ENCODE measurements at regions not wholly inside any gene's neighbourhood (a gene's known extent, or its start where the extent isn't known, plus 50 kb on each side); places are given as distances from the start of the nearest gene placed in this dataset.
A peak's percentile ranks its signal among the peaks of the same experiment; 100 is the strongest.

DNA sequence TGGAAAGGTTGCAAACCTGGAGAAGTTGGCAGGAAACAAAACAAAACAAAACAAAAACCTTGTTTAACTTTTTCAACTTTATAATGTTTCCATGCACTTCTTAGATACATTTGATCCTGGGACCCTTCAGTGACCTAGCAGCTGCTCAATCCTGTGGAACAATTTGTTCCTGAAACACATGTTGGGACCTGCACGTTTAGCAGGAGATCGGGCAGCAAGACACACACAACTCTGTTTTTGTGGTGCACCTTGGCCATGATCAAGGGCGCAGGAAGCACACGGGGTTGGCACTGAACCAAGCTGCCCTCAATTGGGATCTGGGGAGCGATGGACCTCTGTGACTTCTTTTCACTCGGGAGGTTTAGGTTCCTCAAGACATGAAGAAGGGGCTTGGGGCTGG lies 268.7 kb downstream of the LOXHD1 start:
- DNase-seq, result no peak

DNA sequence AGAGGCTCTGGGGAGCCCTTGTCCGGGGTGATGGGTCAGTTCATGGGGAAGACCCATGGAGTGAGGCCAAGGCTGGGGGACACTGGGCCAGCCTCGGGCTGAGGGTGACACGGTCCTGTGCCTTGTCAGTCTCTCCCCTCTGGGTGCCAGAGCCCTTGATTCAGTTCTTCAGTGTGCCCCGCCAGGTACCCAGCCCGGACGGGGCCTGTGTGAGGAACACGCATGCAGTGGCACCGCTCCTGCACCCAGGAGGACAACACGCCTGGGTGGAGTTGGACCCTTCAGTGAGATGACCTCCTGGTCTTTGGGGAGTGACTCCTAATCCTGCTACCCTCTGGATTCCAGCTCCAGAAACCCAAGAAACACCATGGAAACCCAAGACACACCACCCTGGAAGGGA lies 264.4 kb downstream of the LOXHD1 start:
- no peak for DNase-seq

DNA sequence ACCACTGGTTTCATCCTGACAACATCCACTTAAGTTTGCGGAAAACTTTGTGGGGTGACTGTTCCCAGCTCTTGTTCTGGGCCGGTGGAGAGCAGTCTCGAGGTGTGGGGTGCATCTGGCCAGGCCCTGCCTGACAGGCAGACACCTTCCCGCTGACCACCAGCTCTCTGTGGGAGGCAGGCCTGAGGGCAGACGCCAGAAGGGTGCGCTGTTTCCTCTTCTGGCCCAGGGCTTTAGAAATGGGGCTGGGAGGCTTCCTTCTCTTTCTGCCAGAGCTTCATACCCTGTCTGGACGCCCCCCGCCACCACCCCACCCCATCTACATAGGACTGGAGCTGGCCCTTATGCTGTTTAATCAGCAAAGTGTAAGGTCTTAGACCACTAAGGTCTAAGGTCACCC lies 263.8 kb downstream of the LOXHD1 start:
- no peak for DNase-seq

DNA sequence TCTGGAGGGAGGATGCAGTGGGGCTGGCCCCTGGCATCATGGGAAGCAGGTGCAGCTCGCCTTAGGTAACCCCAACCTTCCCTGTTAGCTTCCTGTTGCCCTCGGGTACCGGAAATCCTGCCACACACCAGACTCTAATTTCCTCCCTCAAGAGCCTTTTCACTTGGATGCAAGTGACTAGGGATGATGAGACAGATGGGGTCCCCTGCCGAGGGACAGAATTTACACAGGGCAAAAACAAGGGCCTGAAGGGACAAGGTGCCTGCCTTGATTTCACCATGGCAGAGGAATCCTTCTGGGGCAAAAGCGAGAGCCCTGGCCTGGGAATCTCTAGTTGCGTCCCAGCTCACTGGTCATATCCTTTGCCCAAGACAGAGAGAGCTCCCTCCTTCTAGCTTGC lies 263.1 kb downstream of the LOXHD1 start:
- no peak for DNase-seq

DNA sequence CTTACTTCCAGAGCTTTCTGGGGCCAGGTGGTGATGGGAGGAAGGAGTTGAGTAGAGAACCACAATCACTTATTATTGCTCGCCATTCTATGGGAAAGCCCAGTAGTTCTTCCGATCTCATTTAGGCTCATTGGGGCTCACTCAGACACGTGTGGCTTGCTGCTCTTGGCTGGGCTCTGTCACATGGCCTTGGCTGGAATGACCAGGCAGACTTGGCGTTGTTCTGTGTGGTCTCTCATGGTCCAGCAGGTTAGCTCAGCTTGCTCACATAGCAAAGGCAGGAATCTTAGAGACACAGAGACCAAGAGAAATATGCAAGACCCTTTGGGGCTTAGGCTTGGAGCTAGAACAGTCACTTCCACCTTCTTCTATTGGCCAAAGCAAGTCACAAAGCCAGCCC lies 261.2 kb downstream of the LOXHD1 start:
- no peak for DNase-seq

DNA sequence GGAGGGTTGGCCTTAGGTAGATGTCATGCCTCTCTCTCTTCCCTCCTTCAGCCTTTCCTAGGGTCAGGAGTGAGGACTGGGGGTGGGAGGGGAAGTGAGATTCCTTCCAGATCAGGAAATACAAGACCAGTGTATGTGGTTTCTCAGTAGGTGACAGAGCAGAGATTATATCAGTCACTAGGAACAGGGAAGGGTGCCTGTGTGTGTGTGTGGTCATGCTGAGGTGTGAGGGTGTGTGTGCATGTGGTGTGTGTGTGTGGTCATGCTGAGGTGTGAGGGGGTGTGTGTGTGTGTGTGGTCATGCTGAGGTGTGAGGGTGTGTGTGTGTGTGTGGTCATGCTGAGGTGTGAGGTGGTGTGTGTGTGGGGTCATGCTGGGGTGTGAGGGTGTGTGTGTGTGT lies 259.8 kb downstream of the LOXHD1 start:
- DNase-seq, result no peak

DNA sequence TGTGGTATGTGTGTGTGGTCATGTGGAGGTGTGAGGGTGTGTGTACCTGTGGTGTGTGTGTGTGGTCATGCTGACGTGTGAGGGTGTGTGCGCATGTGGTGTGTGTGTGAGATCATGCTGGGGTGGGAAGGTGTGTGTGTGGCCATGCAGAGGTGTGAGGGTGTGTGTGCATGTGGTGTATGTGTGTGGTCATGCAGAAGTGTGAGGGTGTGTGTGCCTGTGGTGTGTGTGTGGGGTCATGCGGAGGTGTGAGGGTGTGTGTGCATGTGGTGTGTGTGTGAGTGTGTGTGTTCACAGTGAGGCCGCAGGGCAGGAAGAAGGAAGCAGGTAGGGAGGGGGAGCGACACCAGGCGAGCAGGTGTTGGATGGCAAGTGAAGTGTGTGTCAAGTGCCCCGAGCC lies 259.0 kb downstream of the LOXHD1 start:
- DNase-seq, result no peak

DNA sequence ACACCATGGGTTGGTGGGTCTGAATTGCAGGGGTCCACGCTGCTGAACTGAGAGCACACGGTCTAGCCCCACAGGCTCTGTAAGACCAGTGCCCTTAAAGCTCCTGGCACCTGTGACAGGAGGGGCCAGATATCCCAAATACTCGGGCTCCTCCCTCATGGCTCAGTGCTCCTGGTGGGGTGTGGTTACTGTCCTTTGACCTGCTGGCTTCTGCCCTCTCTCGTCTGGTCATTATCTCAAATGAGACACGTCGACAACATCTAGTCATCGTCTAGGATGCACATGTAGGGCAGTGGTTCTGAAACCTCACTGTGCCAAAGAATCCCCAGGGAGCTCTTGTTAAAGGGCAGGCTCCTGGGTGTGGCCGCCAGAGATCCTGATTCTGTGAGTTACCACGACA lies 258.4 kb downstream of the LOXHD1 start:
- no peak for DNase-seq

DNA sequence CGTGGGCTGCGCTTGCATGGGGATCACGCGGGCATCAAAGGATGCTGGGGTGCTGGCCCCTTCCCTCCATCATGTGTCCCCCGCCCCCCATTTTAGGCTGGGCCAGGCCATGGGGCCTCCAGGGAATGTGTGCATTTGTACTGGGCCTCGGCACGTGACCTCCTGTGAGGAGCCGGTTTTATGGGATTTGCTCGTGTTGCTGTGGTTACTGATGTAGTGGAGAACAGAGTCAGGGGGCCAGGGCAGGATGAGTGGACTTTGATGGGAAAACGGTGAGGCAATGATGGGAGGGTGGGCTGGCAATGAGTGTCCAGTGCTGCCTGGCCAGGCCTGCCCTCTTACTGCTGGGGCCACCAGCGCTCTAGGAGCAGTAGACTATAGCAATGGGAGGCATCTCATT lies 257.7 kb downstream of the LOXHD1 start:
- no peak for DNase-seq

DNA sequence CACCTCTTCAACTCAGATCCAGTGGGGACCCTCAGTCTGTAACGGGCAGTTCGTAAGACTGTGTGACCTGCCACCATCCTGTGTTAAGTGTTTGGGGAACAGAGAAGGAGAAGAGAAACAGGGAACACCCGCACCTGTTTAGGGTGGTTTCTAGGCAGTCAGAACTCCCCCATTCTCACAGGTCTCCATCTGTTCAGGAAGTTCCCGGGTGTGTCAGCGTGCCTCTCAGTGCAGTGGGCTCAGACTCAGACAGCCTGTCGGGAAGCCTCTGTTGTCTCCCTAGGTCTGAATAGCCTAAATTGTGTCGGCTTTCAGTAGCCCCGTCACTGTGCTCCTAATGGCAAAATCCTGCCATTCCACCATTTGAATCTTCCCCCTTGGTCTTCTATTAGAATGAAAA lies 256.6 kb downstream of the LOXHD1 start:
- DNase-seq, result no peak

DNA sequence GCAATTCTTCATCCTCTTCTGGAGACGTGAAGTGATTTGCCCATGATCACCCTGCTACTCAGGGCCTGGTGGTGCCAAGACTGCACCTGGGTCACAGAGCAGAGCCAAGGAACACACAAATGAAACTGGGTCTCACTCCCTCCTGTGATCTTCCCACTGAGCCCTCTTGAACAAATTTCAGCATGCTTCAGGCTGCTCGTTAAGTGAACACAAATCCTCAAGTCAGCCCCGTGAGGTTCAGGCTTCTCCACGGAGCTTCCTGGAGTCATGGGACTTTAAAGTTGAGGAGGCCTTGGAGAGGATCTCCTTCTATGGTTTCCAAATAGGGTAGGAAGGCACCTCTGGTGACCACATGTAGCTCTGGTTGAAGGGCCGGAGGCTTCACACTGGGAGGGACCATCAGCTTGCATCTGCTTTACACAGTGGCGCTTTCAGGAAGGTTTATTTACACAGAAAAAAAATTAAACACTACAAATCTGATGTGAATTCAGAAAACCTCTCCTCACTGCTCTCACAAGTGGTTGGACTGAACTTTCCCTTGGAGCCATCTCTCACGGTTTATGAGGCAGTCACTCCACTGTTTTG lies 255.4 kb downstream of the LOXHD1 start:
- DNase-seq, result no peak

DNA sequence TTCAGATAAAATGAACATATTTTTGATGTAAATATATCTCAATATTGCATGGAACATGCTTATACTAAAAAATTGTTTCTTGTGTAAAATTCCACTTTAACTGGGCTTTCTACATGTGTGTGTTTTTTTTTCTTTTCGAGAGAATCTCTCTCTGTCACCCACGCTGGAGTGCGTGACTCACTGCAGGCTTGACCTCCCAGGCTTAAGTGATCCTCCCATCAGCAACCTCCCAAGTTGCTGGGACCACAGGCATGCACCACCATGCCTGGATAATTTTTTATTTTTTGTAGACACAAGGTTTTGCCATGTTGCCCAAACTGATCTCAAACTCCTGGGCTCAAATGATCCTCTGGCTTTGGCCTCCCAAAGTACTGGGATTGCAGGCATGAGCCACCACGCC lies 254.6 kb downstream of the LOXHD1 start:
- DNase-seq, result no peak

DNA sequence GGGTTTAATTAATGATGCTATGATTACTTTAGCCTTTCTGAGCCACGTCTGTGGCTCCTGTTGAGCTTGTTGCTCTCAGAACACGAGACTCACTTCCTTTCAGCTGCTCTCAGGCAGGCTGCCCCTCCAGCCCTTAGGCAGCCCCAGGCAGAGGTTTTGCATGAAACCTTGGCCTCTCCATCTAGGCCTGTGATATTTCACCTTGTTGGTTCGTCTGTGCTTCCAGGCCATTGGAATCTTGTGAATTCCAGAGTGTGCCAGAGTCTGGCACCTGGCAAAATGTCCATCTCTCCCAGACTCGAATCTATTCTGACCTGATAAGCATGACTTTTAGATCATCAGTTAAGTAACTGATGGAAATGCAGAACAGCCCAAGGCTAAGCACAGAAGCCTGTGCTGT lies 254.1 kb downstream of the LOXHD1 start:
- DNase-seq, result no peak

DNA sequence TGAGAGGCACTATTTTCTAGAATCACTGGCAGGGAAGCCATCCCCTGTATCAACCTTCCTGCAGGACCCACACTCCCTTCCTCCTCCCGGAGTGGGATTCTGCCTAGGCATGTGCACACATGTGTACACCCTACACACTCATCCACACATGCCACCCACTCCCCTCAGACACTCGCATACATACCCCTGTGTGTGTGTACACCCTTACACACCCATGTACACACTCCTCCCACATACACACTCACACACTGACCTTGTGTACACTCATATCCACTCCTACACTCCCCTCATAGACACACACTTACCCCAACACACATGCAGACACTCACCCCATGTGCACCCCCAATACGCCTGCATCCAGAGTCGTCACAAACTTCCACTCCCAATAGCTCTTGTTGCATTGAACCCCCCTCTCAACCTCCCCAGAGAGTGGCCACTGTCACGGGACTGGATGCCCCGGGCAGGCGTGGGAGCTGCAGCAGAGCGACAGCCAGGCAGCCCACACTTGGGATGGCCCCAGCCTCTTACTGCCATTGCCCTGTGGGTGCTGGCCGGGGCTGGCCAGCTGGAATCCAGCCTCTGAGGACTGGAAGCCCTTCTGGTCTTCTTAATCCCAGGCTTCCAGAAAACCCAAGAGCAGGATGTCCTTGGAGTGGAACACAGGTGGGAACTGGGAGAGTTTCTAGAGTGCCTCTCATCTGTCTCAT lies 251.0 kb downstream of the LOXHD1 start:
- no peak for DNase-seq

DNA sequence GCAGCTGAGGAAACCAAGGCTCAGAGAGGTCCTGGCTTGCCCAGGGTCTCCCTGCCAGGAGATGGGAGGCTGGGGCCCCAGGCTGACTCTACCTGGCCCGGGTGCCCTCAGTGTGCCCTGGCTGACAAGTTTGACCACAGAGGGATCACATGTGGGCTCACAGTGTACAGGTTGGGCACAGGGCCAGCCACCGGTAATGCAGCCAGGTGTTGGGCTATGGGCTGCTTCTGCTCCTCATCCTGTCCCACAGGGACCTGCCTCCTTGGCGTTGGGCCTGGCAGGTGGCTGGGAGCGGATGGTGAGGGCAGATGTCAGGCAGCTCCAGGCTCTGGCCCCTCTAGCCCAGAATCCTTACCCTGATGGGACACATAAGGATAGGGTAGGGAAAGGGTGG lies 250.5 kb downstream of the LOXHD1 start:
- no peak for DNase-seq

DNA sequence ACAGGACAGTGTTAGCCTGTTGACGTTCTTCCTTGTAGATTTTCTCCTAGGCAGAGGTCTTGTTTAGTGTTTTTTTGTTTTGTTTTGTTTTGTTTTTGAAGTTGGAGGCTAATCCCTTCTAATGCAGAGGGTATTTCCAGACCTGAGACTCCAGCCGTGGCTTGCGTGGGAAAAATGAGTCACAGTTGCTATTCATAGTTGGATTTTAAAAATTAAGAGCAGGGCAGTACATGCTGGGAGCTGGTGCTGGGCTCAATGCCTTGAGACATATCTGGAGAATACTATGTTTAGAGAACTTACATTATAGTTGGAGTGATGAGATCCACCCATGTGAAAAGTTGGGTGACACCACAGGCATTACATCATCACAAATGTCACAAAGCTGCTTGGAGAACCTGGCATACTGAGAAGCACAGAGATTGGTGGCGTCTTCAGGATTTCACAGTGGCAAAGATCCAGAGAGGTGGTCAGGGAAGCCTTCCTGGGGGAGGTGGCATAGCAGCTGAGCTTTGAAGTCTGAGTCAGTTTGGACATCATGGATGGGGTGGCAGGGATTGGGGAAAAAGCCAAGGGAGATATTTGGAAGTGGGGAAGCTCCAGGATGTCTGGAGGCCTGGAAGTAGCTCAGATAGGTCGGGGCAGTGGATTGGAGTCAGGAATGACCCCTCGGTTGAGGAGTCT lies 249.4 kb downstream of the LOXHD1 start:
- no peak for DNase-seq

DNA sequence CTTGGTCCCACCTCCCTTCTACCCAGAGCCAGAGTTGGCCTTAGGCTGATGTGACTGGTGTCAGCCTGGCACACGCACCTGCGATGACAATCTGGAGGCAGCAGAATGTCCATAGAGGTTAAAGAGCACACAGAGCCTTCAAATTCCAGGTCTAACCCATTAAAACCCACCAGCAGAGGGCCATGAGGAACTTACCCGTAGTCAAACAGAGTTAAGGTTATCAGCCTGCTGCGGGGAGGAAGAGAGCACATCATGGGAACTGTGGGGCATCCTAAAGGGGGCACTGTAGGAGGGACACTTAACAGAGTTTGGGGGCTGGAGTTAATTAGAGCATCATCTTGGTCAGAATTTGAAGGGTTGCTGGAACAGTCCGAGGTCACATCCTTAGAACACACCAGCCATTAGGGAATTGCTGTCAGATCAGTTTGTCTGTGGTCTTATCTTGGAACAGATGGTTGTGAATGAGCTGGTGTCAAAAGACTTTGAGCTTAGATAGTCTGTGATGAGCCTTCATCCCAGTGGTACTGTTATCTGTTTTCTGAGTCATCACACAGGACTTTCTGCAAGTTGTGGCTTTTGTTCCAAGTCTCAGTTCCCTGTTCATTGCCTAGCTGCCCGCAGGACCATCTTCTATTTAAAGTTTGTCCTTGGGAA lies 248.6 kb downstream of the LOXHD1 start:
- peak; percentile 76 for DNase-seq

DNA sequence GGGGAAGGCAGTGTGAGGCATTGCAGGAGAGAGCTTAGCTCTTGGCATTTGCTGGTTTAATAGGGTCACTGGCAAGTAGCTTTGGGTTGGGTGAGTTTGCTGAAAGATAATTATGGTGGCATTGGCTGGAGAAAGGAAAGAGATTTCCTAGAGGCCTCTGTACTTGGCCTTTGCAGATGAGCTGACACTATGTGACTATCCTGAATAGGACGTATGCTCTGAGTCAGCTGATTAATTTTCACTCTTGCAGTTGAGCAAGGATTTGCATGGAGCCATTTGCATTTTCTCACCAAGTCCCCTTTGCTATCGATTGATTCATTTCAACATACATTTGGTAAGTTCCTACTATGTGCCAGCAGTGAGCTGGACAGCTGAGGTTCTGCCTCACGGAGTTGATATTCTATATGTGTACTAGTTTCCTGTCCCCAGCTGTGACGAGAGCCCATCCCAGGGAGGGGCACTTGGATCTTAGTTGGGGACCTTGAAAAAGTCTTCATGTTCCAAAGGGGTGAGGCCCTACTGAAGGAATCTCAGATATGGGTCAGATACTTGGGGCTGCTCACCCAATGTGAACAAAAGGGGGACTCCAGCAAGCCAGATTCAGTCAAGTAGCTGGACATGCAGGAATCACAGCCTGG lies 245.7 kb downstream of the LOXHD1 start:
- no peak for DNase-seq

DNA sequence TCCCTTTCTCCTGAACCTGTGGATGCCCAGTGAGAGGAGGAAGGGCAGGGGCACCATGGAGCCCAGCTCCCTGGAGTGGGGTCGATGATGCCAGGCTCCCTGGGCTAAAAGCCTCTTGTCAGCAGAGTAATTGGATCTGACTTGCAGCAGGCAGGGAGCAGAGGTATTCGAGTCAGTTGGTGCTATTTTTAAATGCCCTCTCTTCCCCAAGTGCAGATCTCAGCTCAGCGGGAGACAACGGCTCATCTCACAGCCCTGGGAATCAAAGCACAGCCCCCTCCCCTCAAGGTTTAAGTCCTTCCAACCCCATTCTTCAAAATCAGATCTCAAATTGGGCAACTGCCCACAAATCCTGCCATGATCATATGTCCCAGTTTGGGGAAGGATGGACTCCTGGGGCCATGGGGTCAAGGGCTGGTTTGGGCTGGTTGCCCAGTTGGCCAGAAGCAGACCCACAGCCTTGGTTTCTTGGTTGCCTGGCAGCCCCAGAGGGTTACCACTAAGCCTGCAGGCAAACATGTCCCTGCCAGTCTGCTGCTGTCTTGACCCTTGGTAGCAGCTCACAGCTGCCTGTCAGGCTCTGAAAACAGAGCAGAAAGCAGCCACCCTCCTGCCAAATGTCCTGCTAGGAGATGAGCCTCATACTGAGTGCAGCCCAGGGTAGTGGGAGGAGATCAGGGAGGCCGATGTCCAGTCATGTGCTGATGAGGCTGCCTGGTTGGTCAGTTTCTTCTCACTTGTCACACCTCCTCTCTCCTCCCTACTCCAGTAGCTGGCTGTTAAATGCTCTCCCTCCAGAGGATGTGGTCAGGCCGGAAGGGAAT lies 244.9 kb downstream of the LOXHD1 start:
- no peak for DNase-seq

DNA sequence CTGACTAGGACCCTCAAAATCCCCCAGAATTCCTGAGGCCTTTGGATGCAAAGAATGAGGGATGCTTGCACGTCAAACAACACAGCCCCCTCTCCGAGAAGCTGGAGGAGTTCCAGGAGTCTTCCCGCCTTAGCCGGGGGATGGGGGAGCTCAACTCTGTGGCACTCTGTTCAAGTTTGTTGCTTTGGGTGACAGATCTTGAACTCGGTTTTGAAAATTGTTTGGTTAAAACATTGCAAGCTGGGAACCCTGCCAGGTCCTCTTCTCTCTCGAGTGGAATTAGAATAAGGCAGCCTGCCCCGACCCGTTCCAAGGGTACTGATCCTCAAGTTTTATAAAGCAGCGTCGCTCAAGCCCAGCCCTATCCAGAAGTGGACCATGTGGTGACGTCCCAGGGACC lies 244.1 kb downstream of the LOXHD1 start:
- no peak for DNase-seq

DNA sequence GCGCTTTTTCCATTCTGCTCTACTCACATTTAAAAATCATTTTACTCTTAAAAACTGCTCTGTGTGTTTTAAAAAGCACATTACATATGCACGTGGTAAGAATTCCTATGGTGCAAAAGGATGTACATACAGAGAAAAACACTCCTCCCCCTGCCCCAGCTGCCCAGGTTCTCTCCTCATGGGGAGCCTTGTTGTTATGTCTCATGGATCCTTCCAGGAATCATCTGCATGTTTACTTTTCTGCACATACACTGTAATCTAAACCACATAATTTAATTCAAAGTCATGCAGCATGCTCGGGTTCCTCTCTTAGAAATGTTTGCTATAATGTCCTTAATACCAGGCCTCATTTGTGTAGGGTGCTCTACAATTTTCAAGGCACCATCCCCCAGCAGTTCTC lies 243.3 kb downstream of the LOXHD1 start:
- no peak for DNase-seq

DNA sequence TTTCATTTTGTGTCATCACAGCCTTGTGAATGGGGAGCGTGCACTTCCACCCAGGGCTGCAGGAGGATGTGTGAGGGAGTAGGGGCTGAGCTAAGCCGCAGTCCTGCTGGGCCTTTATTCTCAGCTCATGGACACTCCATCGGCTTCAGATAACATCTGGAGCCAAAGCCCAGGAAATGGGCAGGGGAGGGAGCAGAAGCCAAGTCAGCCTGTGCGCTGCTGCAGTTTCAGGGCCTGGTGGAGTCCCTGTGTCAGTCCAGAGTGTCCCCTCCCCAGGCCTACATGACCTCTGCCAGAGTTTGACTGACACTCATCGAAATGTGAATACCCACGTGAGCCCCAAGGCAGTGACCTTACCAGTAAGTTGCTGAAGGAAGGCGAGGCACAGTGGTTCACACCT lies 242.2 kb downstream of the LOXHD1 start:
- no peak for DNase-seq

Data from hematopoietic multipotent progenitor cell treated with erythropoietin and hydrocortisone succinate and interleukin-3 and kit ligand, for 8 days (in vitro differentiated cells).